HL-60 (cell line): ENCODE measurements at regions not wholly inside any gene's neighbourhood (a gene's known extent, or its start where the extent isn't known, plus 50 kb on each side); places are given as distances from the start of the nearest gene placed in this dataset.

ENCODE experiments used
- POLR2AphosphoS5 ChIP-seq: IDR thresholded peaks from 2 replicates; pipeline ENCODE4 v1.6.1; 2012; ENCODE audit warnings: low read depth
- REST ChIP-seq: IDR thresholded peaks from 2 replicates; pipeline ENCODE4 v1.6.1; 2012; ENCODE audit warnings: low read depth; ENCODE audit not compliant: insufficient replicate concordance
- TF ChIP-seq, protein P1 (sequence below): IDR thresholded peaks from one replicate; pipeline ENCODE4 v1.5.1; 2011; ENCODE audit warnings: low read length, control low read depth, inconsistent platforms; ENCODE audit not compliant: insufficient read depth

DNA sequence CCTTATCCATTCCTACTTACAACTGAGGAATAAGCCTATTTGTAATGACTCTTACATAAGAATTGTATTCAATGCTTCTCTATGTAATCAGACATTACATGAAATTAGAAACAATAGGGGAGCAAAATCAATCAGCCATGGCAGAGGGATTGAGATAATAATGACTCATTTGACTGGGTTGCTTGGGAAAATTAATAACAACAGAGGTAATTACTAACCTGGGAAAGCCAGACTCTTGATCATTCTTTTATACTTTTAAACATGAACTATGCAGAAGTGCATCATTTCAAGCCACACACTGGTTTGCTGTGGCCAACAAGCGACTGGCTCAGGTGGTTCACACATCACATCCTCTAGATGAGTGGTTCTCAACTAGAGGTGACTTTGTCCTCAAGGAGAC, 126.3 kb upstream of the CRBN start:
- TF ChIP-seq, protein P1, sequence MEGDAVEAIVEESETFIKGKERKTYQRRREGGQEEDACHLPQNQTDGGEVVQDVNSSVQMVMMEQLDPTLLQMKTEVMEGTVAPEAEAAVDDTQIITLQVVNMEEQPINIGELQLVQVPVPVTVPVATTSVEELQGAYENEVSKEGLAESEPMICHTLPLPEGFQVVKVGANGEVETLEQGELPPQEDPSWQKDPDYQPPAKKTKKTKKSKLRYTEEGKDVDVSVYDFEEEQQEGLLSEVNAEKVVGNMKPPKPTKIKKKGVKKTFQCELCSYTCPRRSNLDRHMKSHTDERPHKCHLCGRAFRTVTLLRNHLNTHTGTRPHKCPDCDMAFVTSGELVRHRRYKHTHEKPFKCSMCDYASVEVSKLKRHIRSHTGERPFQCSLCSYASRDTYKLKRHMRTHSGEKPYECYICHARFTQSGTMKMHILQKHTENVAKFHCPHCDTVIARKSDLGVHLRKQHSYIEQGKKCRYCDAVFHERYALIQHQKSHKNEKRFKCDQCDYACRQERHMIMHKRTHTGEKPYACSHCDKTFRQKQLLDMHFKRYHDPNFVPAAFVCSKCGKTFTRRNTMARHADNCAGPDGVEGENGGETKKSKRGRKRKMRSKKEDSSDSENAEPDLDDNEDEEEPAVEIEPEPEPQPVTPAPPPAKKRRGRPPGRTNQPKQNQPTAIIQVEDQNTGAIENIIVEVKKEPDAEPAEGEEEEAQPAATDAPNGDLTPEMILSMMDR, result no peak
- TF ChIP-seq POLR2AphosphoS5 (no peak), REST (no peak)
